Spinal cord (tissue), 9 donors: ENCODE measurements at regions not wholly inside any gene's neighbourhood (a gene's known extent, or its start where the extent isn't known, plus 50 kb on each side); places are given as distances from the start of the nearest gene placed in this dataset.

ENCODE experiments used
- DNase-seq, 6 donors: peaks; one replicate each; pipeline versions ENCODE4 v3.0.0 to v3.0.0-alpha.2; 2013 to 2015; ENCODE audit warnings: low spot score in 6 of 6, low read depth in 4 of 6
- H3K27ac ChIP-seq: one replicate; pipeline ENCODE4 v1.5.1; 2013; ENCODE audit warnings: low read depth, low read length, control low read depth
- H3K27me3 ChIP-seq: one replicate; pipeline ENCODE4 v1.6.1; 2013; ENCODE audit warnings: low read length; ENCODE audit not compliant: control insufficient read depth, insufficient read depth
- H3K36me3 ChIP-seq: one replicate; pipeline ENCODE4 v1.6.1; 2013; ENCODE audit warnings: low read length; ENCODE audit not compliant: control insufficient read depth, insufficient read depth
- H3K4me1 ChIP-seq: one replicate; pipeline ENCODE4 v1.6.1; 2013; ENCODE audit warnings: low read length; ENCODE audit not compliant: control insufficient read depth, insufficient read depth
- H3K4me3 ChIP-seq: one replicate; pipeline ENCODE4 v1.5.1; 2013; ENCODE audit warnings: low read depth, low read length, control low read depth
- H3K9me3 ChIP-seq: one replicate; pipeline ENCODE4 v1.6.1; 2013; ENCODE audit warnings: low read length; ENCODE audit not compliant: control insufficient read depth, insufficient read depth
- WGBS: methylation state at CpG from one replicate; pipeline ENCODE4 v1.1.5; 2013; ENCODE audit warnings: missing lambda C conversion rate; ENCODE audit not compliant: insufficient coverage; 5-methylcytosine and 5-hydroxymethylcytosine counted together
- donor health status: healthy.

DNA sequence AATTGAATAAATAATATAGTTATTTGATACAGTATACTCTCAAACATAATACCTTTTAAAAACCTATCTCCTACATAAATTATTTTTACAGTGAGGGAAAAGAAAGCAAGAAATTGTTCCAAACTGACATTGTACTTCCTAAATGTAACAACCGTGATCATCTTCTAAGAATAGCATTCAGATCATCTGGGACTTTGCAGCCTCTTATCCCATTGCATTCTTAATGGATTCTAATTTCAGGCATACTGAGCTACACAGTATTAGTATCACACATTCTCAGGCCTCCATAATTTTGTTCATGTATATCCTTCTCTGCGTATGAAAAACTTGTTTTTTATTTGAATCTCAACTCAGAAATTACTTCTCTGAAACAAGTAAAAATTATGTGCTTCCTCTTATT lies 1134.7 kb upstream of the CDH2 start:
- Histone ChIP-seq H3K27ac (no peak overlapping the region), H3K4me3 (no peak overlapping the region), H3K9me3 (no peaks in the 10 kb centered on the region), H3K4me1 (no peaks in the 10 kb centered on the region), H3K36me3 (no peaks in the 10 kb centered on the region), H3K27me3 (no peaks in the 10 kb centered on the region)
- no peak for DNase-seq
- 80% methylated on average over 1 of the region's 2 CpGs for WGBS

DNA sequence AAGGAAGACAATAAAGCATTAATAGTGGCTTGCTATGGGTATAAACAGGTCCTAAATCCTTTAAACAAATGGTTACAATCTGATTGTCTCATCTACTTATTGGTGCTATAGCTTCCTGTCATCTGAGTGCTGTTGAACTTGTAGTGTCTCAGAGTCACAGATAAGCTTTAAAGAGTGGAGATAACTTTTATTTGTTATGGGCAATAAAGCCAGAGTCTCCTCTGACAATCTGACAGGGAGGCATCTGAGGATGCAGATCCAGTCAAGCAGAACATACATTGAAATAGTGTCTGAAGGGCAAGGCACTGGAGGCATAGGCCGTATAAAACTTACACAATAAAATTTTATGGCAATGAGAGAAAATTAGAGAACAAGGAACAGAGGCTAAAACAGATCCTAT lies 1132.4 kb upstream of the CDH2 start:
- Histone ChIP-seq H3K9me3 (no peaks in the 10 kb centered on the region), H3K36me3 (no peaks in the 10 kb centered on the region), H3K27ac (no peak overlapping the region), H3K4me1 (no peaks in the 10 kb centered on the region), H3K27me3 (no peaks in the 10 kb centered on the region), H3K4me3 (no peak overlapping the region)
- WGBS, result no CpG with 5 or more reads among the region's 1 CpG
- peak in 1 of 6 donors; percentile 15 for DNase-seq

DNA sequence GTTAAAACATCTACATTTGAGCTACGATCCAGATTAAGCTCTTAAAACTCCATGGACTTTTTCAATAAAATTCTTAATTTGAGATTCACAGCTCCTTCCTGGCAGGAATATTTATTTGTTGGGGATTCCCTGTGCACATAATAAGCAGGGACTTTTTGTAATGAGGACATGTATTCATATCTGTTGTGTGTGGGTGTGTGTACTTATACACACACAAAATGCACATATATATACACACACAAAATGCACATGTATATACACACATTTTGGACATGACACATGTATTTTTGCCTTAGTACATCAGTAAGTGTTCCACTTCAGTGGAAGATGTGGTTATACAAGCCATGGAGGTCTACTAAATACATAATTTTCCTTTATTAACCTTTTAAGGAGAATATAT lies 1131.1 kb upstream of the CDH2 start:
- DNase-seq, result no peak
- Histone ChIP-seq H3K27ac (no peak overlapping the region), H3K36me3 (no peaks in the 10 kb centered on the region), H3K4me1 (no peaks in the 10 kb centered on the region), H3K9me3 (no peaks in the 10 kb centered on the region), H3K4me3 (no peak overlapping the region), H3K27me3 (no peaks in the 10 kb centered on the region)
- WGBS, result no CpG with 5 or more reads among the region's 1 CpG

DNA sequence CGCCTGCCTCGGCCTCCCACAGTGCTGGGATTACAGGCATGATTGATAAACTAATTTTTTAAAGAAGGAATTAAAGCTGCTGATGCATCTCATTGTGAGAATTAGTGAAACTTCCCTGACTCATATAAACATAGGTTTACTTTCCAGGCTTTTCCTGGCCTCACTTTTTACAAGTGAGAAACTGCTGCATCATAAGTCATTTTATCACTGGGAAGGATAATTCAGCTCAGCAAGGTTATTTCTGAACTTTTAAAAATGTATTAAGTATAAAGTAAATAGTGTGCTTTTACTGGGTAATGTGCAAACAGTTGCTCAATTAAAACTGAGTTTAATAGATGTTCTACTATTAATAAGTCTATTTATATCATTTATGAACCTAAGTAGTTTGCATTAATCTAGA lies 1130.3 kb upstream of the CDH2 start:
- H3K9me3 ChIP-seq, result no peaks in the 10 kb centered on the region
- H3K4me1 ChIP-seq, result no peaks in the 10 kb centered on the region
- 100% methylated on average over 2 of the region's 2 CpGs for WGBS
- H3K36me3 ChIP-seq, result no peaks in the 10 kb centered on the region
- DNase-seq, result no peak
- no peaks in the 10 kb centered on the region for H3K27me3 ChIP-seq
- H3K4me3 ChIP-seq, result no peak overlapping the region
- H3K27ac ChIP-seq, result no peak overlapping the region

GRCh38 chr18:29305516-29305915 lies 1128.6 kb upstream of the CDH2 start:
- no peaks in the 10 kb centered on the region for H3K4me1 ChIP-seq
- H3K27ac ChIP-seq, result no peak overlapping the region
- H3K36me3 ChIP-seq, result no peaks in the 10 kb centered on the region
- no CpG with 5 or more reads among the region's 3 CpGs for WGBS
- no peaks in the 10 kb centered on the region for H3K27me3 ChIP-seq
- no peak for DNase-seq
- no peaks in the 10 kb centered on the region for H3K9me3 ChIP-seq
- H3K4me3 ChIP-seq, result no peak overlapping the region

DNA sequence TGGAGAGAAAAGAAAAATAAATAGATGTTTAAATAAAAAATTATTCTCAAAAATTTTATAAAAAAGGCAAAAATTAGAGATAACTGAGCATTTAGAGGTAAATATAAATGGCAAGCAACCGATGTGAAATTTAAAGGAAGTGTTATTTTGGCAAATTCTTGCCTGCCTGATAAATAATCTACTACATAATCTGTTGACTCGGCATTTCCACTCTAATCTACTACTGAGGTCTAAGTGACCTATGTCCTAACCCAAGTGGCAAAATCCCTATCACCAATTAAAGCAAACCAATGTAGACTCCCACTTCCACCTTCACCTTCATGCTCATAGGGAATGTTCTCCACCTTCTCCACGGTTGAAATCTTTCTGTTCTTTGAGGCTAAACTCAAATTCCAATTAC lies 1124.1 kb upstream of the CDH2 start:
- Histone ChIP-seq H3K27me3 (no peaks in the 10 kb centered on the region), H3K36me3 (no peaks in the 10 kb centered on the region), H3K27ac (no peak overlapping the region), H3K4me1 (no peaks in the 10 kb centered on the region), H3K9me3 (no peaks in the 10 kb centered on the region), H3K4me3 (no peak overlapping the region)
- WGBS, result 100% methylated on average over 1 of the region's 3 CpGs
- DNase-seq, result no peak

- Histone ChIP-seq H3K4me3 (no peak overlapping the region), H3K27ac (no peak overlapping the region), H3K27me3 (no peaks in the 10 kb centered on the region), H3K36me3 (no peaks in the 10 kb centered on the region), H3K4me1 (no peaks in the 10 kb centered on the region), H3K9me3 (no peaks in the 10 kb centered on the region)
- no peak for DNase-seq
- no CpG with 5 or more reads among the region's 2 CpGs for WGBS
These were observed 1108.5 kb upstream of the CDH2 start for GRCh38 chr18:29285471-29285870.

DNA sequence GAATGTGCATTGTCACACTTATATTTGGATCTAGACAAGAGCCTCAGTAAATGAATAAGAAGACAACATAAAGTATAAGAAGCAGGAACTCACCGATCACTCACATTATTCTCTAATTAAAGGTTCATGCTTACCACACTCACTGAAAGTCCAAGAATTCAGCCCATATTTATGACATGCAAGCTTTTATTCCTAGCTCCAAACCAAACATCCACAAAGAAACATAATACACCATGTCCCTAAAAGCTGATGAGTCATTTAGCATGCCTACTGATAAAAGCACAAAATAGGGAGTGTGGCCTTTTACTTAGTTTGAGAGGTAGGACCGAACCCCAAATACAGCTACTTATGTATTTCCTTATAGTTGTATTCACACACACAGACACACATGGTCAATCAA lies 1094.6 kb upstream of the CDH2 start:
- Histone ChIP-seq H3K27me3 (no peaks in the 10 kb centered on the region), H3K36me3 (no peaks in the 10 kb centered on the region), H3K27ac (no peak overlapping the region), H3K4me1 (no peaks in the 10 kb centered on the region), H3K4me3 (no peak overlapping the region), H3K9me3 (no peaks in the 10 kb centered on the region)
- WGBS, result 100% methylated on average over 1 of the region's 2 CpGs
- DNase-seq, result no peak

DNA sequence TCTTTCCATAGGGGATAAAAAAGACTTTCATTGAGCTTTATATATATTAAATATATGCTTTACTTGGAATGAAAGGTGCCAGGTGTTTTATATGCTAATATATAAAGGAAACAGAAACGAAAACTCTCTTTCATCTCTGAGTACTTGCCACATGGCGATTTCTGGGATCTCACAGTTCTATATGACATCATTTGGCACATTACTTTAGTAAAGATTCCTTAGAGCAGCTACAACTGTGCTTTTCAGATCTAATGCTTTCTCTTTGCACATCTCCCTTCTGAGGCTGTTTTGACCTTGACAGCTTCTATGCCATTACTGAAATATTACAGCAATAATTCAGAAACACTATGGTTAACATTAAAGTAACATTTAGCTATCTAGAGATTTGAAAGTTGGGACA lies 1082.9 kb upstream of the CDH2 start:
- H3K27ac ChIP-seq, result no peak overlapping the region

GRCh38 chr18:29254123-29254522 lies 1077.2 kb upstream of the CDH2 start:
- H3K36me3 ChIP-seq, result no peaks in the 10 kb centered on the region
- no peak for DNase-seq
- no peaks in the 10 kb centered on the region for H3K4me1 ChIP-seq
- H3K27ac ChIP-seq, result no peak overlapping the region
- WGBS, result no CpG with 5 or more reads among the region's 2 CpGs
- no peak overlapping the region for H3K4me3 ChIP-seq
- no peaks in the 10 kb centered on the region for H3K27me3 ChIP-seq
- H3K9me3 ChIP-seq, result no peaks in the 10 kb centered on the region

More for the DNA sequence above, 1082.9 kb upstream of the CDH2 start:
- Histone ChIP-seq H3K36me3 (no peaks in the 10 kb centered on the region), H3K9me3 (peaks cover 2% of the 10 kb centered on the region), H3K27me3 (no peaks in the 10 kb centered on the region), H3K4me3 (no peak overlapping the region), H3K4me1 (no peaks in the 10 kb centered on the region)
- peak in 2 of 6 donors; percentile 13 to 16 for DNase-seq
- 100% methylated on average over 1 of the region's 2 CpGs for WGBS
